ENCODE measurements at regions not wholly inside any gene's neighbourhood (a gene's known extent, or its start where the extent isn't known, plus 50 kb on each side); places are given as distances from the start of the nearest gene placed in this dataset.
A peak's percentile ranks its signal among the peaks of the same experiment; 100 is the strongest.

GRCh38 chr3:94179059-94179458 is 116.2 kb downstream of the NSUN3 start:
- DNase-seq = no peak

GRCh38 chr3:94183551-94183950 is 120.7 kb downstream of the NSUN3 start:
- DNase-seq = no peak

- DNase-seq = no peak
Measured at GRCh38 chr3:94184781-94185180, 121.9 kb downstream of the NSUN3 start.

- no peak for DNase-seq
Measured at GRCh38 chr3:94185753-94186152, 122.9 kb downstream of the NSUN3 start.

GRCh38 chr3:94187697-94188096 is 124.8 kb downstream of the NSUN3 start:
- DNase-seq = no peak

GRCh38 chr3:94195381-94195780 is 132.5 kb downstream of the NSUN3 start:
- DNase-seq = no peak

- DNase-seq = no peak
Measured at GRCh38 chr3:94206291-94206690, 143.4 kb downstream of the NSUN3 start.

- DNase-seq = no peak
Measured at GRCh38 chr3:94210256-94210655, 147.4 kb downstream of the NSUN3 start.

- no peak for DNase-seq
Measured at GRCh38 chr3:94217406-94217805, 154.5 kb downstream of the NSUN3 start.

- DNase-seq = no peak
Measured at GRCh38 chr3:94220426-94220825, 157.6 kb downstream of the NSUN3 start.

- no peak for DNase-seq
Measured at GRCh38 chr3:94221829-94222228, 159.0 kb downstream of the NSUN3 start.

- no peak for DNase-seq
Measured at GRCh38 chr3:94225148-94225865, 162.4 kb downstream of the NSUN3 start.

GRCh38 chr3:94226078-94226477 is 163.2 kb downstream of the NSUN3 start:
- DNase-seq = no peak

GRCh38 chr3:94232921-94233320 is 170.1 kb downstream of the NSUN3 start:
- no peak for DNase-seq

- peak; percentile 19 for DNase-seq
Measured at GRCh38 chr3:94234177-94234788, 171.4 kb downstream of the NSUN3 start.

- DNase-seq = no peak
Measured at GRCh38 chr3:94241986-94242385, 179.1 kb downstream of the NSUN3 start.

GRCh38 chr3:94246171-94246570 is 183.3 kb downstream of the NSUN3 start:
- peak; percentile 44 for DNase-seq

GRCh38 chr3:94248042-94248441 is 185.2 kb downstream of the NSUN3 start:
- DNase-seq = no peak

- DNase-seq = peak; percentile 60
Measured at GRCh38 chr3:94249491-94250079, 186.7 kb downstream of the NSUN3 start.

- no peak for DNase-seq
Measured at GRCh38 chr3:94251566-94251965, 188.7 kb downstream of the NSUN3 start.

- no peak for DNase-seq
Measured at GRCh38 chr3:94252316-94252715, 189.5 kb downstream of the NSUN3 start.

GRCh38 chr3:94256888-94257813 is 194.3 kb downstream of the NSUN3 start:
- DNase-seq = no peak

GRCh38 chr3:94258851-94259250 is 196.0 kb downstream of the NSUN3 start:
- no peak for DNase-seq
